ENCODE measurements at regions not wholly inside any gene's neighbourhood (a gene's known extent, or its start where the extent isn't known, plus 50 kb on each side); places are given as distances from the start of the nearest gene placed in this dataset.

DNA sequence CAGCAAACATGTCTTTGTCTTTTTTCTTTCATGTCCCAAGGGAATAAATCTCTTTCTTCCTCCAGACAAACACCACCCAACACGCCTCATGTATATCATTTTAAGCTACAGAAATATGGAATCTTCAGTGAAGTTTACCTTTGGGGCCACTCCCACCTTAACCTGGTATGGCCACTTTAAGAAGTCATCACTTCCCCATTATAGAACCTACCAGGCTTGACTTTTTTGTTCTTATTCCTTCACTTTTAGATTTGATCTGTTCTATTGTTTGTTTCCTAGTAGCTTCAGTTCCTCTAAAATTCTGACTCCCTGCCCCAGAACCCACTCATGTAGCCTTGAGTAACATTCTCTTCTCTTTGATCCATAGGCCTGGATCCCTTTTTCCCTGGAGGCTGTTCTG is 226.3 kb downstream of the HLX start:
- no peak for DNase-seq (ENCODE audit: low read depth in 1 of 2, low spot score in 1 of 2)
- TF ChIP-seq, protein P1, sequence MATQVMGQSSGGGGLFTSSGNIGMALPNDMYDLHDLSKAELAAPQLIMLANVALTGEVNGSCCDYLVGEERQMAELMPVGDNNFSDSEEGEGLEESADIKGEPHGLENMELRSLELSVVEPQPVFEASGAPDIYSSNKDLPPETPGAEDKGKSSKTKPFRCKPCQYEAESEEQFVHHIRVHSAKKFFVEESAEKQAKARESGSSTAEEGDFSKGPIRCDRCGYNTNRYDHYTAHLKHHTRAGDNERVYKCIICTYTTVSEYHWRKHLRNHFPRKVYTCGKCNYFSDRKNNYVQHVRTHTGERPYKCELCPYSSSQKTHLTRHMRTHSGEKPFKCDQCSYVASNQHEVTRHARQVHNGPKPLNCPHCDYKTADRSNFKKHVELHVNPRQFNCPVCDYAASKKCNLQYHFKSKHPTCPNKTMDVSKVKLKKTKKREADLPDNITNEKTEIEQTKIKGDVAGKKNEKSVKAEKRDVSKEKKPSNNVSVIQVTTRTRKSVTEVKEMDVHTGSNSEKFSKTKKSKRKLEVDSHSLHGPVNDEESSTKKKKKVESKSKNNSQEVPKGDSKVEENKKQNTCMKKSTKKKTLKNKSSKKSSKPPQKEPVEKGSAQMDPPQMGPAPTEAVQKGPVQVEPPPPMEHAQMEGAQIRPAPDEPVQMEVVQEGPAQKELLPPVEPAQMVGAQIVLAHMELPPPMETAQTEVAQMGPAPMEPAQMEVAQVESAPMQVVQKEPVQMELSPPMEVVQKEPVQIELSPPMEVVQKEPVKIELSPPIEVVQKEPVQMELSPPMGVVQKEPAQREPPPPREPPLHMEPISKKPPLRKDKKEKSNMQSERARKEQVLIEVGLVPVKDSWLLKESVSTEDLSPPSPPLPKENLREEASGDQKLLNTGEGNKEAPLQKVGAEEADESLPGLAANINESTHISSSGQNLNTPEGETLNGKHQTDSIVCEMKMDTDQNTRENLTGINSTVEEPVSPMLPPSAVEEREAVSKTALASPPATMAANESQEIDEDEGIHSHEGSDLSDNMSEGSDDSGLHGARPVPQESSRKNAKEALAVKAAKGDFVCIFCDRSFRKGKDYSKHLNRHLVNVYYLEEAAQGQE (IDR thresholded peaks at IDR 0.05; ENCODE audit: insufficient replicate concordance, low read depth): no peak
- TF ChIP-seq SPI1 (IDR thresholded peaks at IDR 0.05; ENCODE audit: borderline replicate concordance, low read depth): peak; percentile 35; the same call in 1 of the 2 replicates
- Histone ChIP-seq H3K4me3 (replicated peaks; ENCODE audit: insufficient read depth, low read length) (no peak overlapping the region), H3K27me3 (ENCODE audit: insufficient read depth, poor library complexity, severe bottlenecking) (no peaks in the 10 kb centered on the region), H3K27ac (replicated peaks) (no peak overlapping the region)

DNA sequence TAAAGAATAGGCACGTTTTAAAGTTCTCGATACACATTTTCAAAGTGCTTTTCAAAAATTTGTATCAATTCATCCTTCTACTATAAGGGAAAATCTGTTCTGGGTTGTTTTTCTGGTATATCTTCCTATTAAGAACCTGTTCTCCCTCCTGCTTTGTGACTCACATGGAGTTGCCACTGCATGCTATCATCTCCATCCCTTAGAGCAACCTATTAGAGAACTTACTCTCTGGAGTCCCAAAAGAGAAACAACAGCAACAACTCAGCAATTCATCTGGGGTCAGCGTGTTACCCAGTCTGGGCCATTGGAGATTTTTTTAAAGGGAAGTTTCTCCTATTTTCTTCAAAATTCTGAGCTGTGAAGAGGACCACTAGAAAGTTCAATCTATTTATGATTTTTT is 227.4 kb downstream of the HLX start:
- Histone ChIP-seq H3K4me3 (replicated peaks; ENCODE audit: insufficient read depth, low read length) (no peak overlapping the region), H3K27me3 (ENCODE audit: insufficient read depth, poor library complexity, severe bottlenecking) (no peaks in the 10 kb centered on the region), H3K27ac (replicated peaks) (no peak overlapping the region)
- DNase-seq (ENCODE audit: low read depth in 1 of 2, low spot score in 1 of 2): no peak
- TF ChIP-seq POLR2AphosphoS5 (IDR thresholded peaks at IDR 0.05; ENCODE audit: low read depth): no peak
- TF ChIP-seq CTCF (IDR thresholded peaks at IDR 0.05; ENCODE audit: insufficient read depth, low read length): no peak
- no peak for TF ChIP-seq GABPA (IDR thresholded peaks at IDR 0.05; ENCODE audit: low read depth)
- TF ChIP-seq SPI1 (IDR thresholded peaks at IDR 0.05; ENCODE audit: borderline replicate concordance, low read depth): no peak
- TF ChIP-seq, protein P1 (IDR thresholded peaks at IDR 0.05; ENCODE audit: insufficient replicate concordance, low read depth): no peak

DNA sequence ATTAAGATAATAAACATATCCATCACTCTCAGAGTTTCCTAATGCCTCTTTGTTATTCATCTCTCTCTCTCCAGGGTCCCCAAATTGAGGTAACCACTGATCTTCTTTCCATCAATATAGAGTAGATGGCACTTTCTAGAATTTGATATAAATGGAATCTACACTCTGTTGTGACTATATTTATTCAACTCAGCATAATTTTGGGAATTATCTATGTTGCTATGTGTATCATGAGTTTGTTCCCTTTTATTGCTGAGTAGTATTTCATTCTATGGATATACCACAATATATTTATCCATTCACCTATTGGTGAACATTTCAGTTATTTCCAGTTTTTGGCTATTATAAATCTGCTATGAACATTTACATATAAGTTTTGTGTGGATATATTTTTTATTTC is 230.7 kb downstream of the HLX start:
- no peak for TF ChIP-seq CTCF (IDR thresholded peaks at IDR 0.05; ENCODE audit: insufficient read depth, low read length)
- TF ChIP-seq POLR2AphosphoS5 (IDR thresholded peaks at IDR 0.05; ENCODE audit: low read depth): no peak
- TF ChIP-seq, protein P1 (IDR thresholded peaks at IDR 0.05; ENCODE audit: insufficient replicate concordance, low read depth): no peak
- TF ChIP-seq SPI1 (IDR thresholded peaks at IDR 0.05; ENCODE audit: borderline replicate concordance, low read depth): no peak
- no peak for TF ChIP-seq GABPA (IDR thresholded peaks at IDR 0.05; ENCODE audit: low read depth)
- Histone ChIP-seq H3K27ac (replicated peaks) (no peak overlapping the region), H3K27me3 (ENCODE audit: insufficient read depth, poor library complexity, severe bottlenecking) (no peaks in the 10 kb centered on the region), H3K4me3 (replicated peaks; ENCODE audit: insufficient read depth, low read length) (no peak overlapping the region)
- DNase-seq (ENCODE audit: low read depth in 1 of 2, low spot score in 1 of 2): no peak

DNA sequence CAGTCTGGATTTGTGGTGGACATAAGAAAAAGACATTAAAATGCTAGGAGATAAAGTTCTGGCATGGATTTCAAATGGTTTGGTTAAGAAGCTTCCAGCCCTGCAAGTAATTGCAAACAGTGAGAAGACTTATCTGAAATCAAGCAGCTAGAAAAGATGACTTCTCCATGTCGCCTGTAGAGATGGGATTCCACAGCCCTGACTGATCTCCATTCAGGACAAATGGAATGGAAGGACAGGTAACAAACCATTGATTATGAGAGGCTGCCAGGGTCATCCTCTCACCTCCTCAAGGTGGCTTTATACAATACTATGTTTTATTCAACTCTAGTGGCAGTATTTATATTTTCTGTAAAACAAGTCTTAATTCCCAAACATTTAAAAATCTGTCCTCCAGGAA is 237.9 kb downstream of the HLX start:
- no peaks in the 10 kb centered on the region for H3K27me3 ChIP-seq (ENCODE audit: insufficient read depth, poor library complexity, severe bottlenecking)
- no peak for DNase-seq (ENCODE audit: low read depth in 1 of 2, low spot score in 1 of 2)
- H3K27ac ChIP-seq (replicated peaks): no peak overlapping the region
- H3K4me3 ChIP-seq (replicated peaks; ENCODE audit: insufficient read depth, low read length): no peak overlapping the region
- no peak for TF ChIP-seq POLR2AphosphoS5 (IDR thresholded peaks at IDR 0.05; ENCODE audit: low read depth)
- TF ChIP-seq, protein P1 (IDR thresholded peaks at IDR 0.05; ENCODE audit: insufficient replicate concordance, low read depth): no peak
- no peak for TF ChIP-seq SPI1 (IDR thresholded peaks at IDR 0.05; ENCODE audit: borderline replicate concordance, low read depth)
- no peak for TF ChIP-seq GABPA (IDR thresholded peaks at IDR 0.05; ENCODE audit: low read depth)
- no peak for TF ChIP-seq CTCF (IDR thresholded peaks at IDR 0.05; ENCODE audit: insufficient read depth, low read length)
